Suprapubic skin (tissue), 4 donors: ENCODE measurements at regions not wholly inside any gene's neighbourhood (a gene's known extent, or its start where the extent isn't known, plus 50 kb on each side); places are given as distances from the start of the nearest gene placed in this dataset.

Source experiments
- CTCF ChIP-seq, 2 donors: fragments of 200-600 bp in 1 of 2; fragments of 450-650 bp in 1 of 2; sonication (generic) in 1 of 2; IDR thresholded peaks; one replicate each; pipeline ENCODE4 v1.5.1; 2016 to 2019; ENCODE audit warnings: antibody characterized with exemption in 2 of 2, mild to moderate bottlenecking in 1 of 2, moderate library complexity in 1 of 2
- EP300 ChIP-seq: sonication (generic); formaldehyde crosslinking; IDR thresholded peaks from one replicate; pipeline ENCODE4 v1.6.1; 2017; ENCODE audit warnings: antibody characterized with exemption
- POLR2A ChIP-seq, 2 donors: fragments of 450-650 bp; IDR thresholded peaks; one replicate each; pipeline ENCODE4 v1.6.1; 2017; ENCODE audit warnings: antibody characterized with exemption in 2 of 2, mild to moderate bottlenecking in 2 of 2, moderate library complexity in 2 of 2
- POLR2AphosphoS5 ChIP-seq, 3 donors: sonication (generic); formaldehyde crosslinking; IDR thresholded peaks; one replicate each; pipeline ENCODE4 v1.6.1; 2017; ENCODE audit warnings: antibody characterized with exemption in 3 of 3

DNA sequence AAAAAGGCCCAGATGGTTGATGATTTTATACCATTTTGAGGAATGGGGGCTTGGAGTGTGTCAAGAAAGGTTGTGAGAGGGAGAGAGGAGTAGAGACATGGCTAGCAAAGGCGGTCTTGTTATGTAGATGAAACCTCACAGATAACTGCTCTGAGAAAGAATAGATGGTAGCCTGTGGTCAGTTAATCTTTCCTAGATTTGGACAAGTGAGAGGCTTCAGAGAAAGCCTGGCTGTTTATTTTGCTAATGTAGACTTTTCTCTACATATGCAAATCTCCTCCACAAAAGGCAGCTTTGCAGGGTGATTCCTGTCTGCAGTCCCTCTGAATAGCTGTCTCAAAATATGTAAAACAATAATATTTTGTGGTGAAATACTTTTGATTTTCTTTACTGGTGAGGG lies 177.3 kb downstream of the OTOL1 start:
- TF ChIP-seq EP300 (no peak), CTCF (IDR thresholded peaks at IDR 0.05) (no peak), POLR2A (IDR thresholded peaks at IDR 0.05) (no peak), POLR2AphosphoS5 (IDR thresholded peaks at IDR 0.05) (no peak)
